HEK293 (cell line): ENCODE measurements at regions not wholly inside any gene's neighbourhood (a gene's known extent, or its start where the extent isn't known, plus 50 kb on each side); places are given as distances from the start of the nearest gene placed in this dataset.

ENCODE experiments used
- CTCF ChIA-PET: fragments of 350-600 bp; formaldehyde crosslinking; extraction: SDS; loops from one replicate; lab custom pipeline; 2021; ENCODE audit warnings: antibody characterized with exemption; lab: Yijun Ruan, JAX
- POLR2A ChIA-PET: fragments of 300-600 bp; formaldehyde crosslinking; extraction: SDS; loops from one replicate; lab custom pipeline; 2020; ENCODE audit warnings: antibody characterized with exemption, inconsistent platforms; lab: Yijun Ruan, JAX
- H3K27ac ChIP-seq: fragments of 200-500 bp; sonication (Bioruptor generic); 2 replicates; pipeline ENCODE4 v1.5.1; 2014; ENCODE audit warnings: low read depth, low read length, control low read depth, inconsistent platforms; ENCODE audit errors: extremely low read depth
- H3K36me3 ChIP-seq, 2 experiments: fragments of 200-500 bp in 1 of 2; sonication (Bioruptor generic) in 1 of 2; 1 replicate in 1 of 2; 2 replicates in 1 of 2; pipeline ENCODE4 v1.5.1; 2014 to 2017; ENCODE audit warnings: inconsistent platforms in 2 of 2, low read length in 2 of 2; ENCODE audit not compliant: control insufficient read depth in 2 of 2, insufficient read depth in 1 of 2
- H3K4me1 ChIP-seq: fragments of 200-500 bp; sonication (Bioruptor generic); 2 replicates; pipeline ENCODE4 v1.5.1; 2014; ENCODE audit warnings: mild to moderate bottlenecking, low read length, inconsistent platforms; ENCODE audit not compliant: control insufficient read depth, insufficient read depth
- H3K4me3 ChIP-seq: 2 replicates; pipeline ENCODE4 v1.5.1; 2011; ENCODE audit warnings: low read depth, mild to moderate bottlenecking, control low read depth, low read length, moderate library complexity
- H3K9me3 ChIP-seq: fragments of 200-500 bp; sonication (Bioruptor generic); 2 replicates; pipeline ENCODE4 v1.5.1; 2014; ENCODE audit warnings: low read depth, low read length, inconsistent platforms; ENCODE audit not compliant: control insufficient read depth, insufficient read depth
- IKZF3 ChIP-seq: fragments of 450-650 bp; IDR thresholded peaks from 2 replicates; pipeline ENCODE4 v1.5.0; 2018; ENCODE audit warnings: missing biosample characterization, mild to moderate bottlenecking, missing genetic modification characterization, moderate library complexity
- KLF8 ChIP-seq: fragments of 450-650 bp; formaldehyde crosslinking; IDR thresholded peaks from 2 replicates; pipeline ENCODE4 v1.5.1; 2016; ENCODE audit warnings: missing biosample characterization, missing genetic modification characterization
- PRDM1 ChIP-seq: fragments of 450-650 bp; formaldehyde crosslinking; IDR thresholded peaks from 2 replicates; pipeline ENCODE4; 2016; ENCODE audit warnings: missing biosample characterization, missing genetic modification characterization
- PRDM4 ChIP-seq: fragments of 450-650 bp; formaldehyde crosslinking; IDR thresholded peaks from 2 replicates; pipeline ENCODE4 v1.5.1; 2017; ENCODE audit warnings: missing biosample characterization, missing genetic modification characterization
- REST ChIP-seq: fragments of 450-650 bp; formaldehyde crosslinking; IDR thresholded peaks from 2 replicates; pipeline ENCODE4 v1.5.1; 2016; ENCODE audit warnings: missing biosample characterization, missing genetic modification characterization
- SCRT2 ChIP-seq: fragments of 450-650 bp; formaldehyde crosslinking; IDR thresholded peaks from 2 replicates; pipeline ENCODE4 v1.5.1; 2016; ENCODE audit warnings: missing biosample characterization, missing genetic modification characterization
- SP7 ChIP-seq: fragments of 450-650 bp; formaldehyde crosslinking; IDR thresholded peaks from 2 replicates; pipeline ENCODE4 v1.5.1; 2016; ENCODE audit warnings: missing biosample characterization, missing genetic modification characterization
- ZBTB21 ChIP-seq: fragments of 450-650 bp; formaldehyde crosslinking; IDR thresholded peaks from 2 replicates; pipeline ENCODE4 v1.5.1; 2017; ENCODE audit warnings: missing biosample characterization, missing genetic modification characterization
- ZEB2 ChIP-seq: fragments of 450-650 bp; formaldehyde crosslinking; IDR thresholded peaks from 2 replicates; pipeline ENCODE4 v1.5.1; 2016; ENCODE audit warnings: missing biosample characterization, missing genetic modification characterization
- ZNF133 ChIP-seq: fragments of 450-650 bp; formaldehyde crosslinking; IDR thresholded peaks from 2 replicates; pipeline ENCODE4 v1.5.1; 2016; ENCODE audit warnings: missing biosample characterization, missing genetic modification characterization
- ZNF214 ChIP-seq: fragments of 450-650 bp; formaldehyde crosslinking; IDR thresholded peaks from 2 replicates; pipeline ENCODE4 v1.5.1; 2017; ENCODE audit warnings: missing biosample characterization, mild to moderate bottlenecking, missing genetic modification characterization, borderline replicate concordance
- ZNF221 ChIP-seq: fragments of 450-650 bp; formaldehyde crosslinking; IDR thresholded peaks from 2 replicates; pipeline ENCODE4 v1.5.1; 2017; ENCODE audit warnings: missing biosample characterization, missing genetic modification characterization, borderline replicate concordance
- ZNF302 ChIP-seq: fragments of 450-650 bp; formaldehyde crosslinking; IDR thresholded peaks from 2 replicates; pipeline ENCODE4 v1.5.1; 2016; ENCODE audit warnings: missing biosample characterization, missing genetic modification characterization, low read depth
- ZNF335 ChIP-seq: fragments of 450-650 bp; formaldehyde crosslinking; conservative IDR thresholded peaks from 2 replicates; pipeline ENCODE4 v1.5.1; 2016; ENCODE audit warnings: missing biosample characterization, missing genetic modification characterization
- ZNF391 ChIP-seq: fragments of 450-650 bp; formaldehyde crosslinking; IDR thresholded peaks from 2 replicates; pipeline ENCODE4 v1.5.1; 2016; ENCODE audit warnings: low read depth, missing biosample characterization, missing genetic modification characterization, borderline replicate concordance
- ZNF394 ChIP-seq: fragments of 450-650 bp; formaldehyde crosslinking; IDR thresholded peaks from 2 replicates; pipeline ENCODE4 v1.5.1; 2016; ENCODE audit warnings: missing biosample characterization, missing genetic modification characterization, mild to moderate bottlenecking, moderate library complexity, borderline replicate concordance
- ZNF510 ChIP-seq: fragments of 450-650 bp; formaldehyde crosslinking; IDR thresholded peaks from 2 replicates; pipeline ENCODE4 v1.5.1; 2018; ENCODE audit warnings: mild to moderate bottlenecking, missing genetic modification characterization, missing biosample characterization; ENCODE audit not compliant: insufficient replicate concordance
- ZNF530 ChIP-seq: fragments of 450-650 bp; formaldehyde crosslinking; IDR thresholded peaks from 2 replicates; pipeline ENCODE4 v1.5.1; 2016; ENCODE audit warnings: low read depth, missing biosample characterization, missing genetic modification characterization
- ZNF544 ChIP-seq: fragments of 450-650 bp; formaldehyde crosslinking; IDR thresholded peaks from 2 replicates; pipeline ENCODE4 v1.5.0; 2017; ENCODE audit warnings: missing biosample characterization, missing genetic modification characterization
- ZNF558 ChIP-seq: fragments of 450-650 bp; formaldehyde crosslinking; IDR thresholded peaks from 2 replicates; pipeline ENCODE4 v1.5.1; 2016; ENCODE audit warnings: missing biosample characterization, missing genetic modification characterization
- ZNF580 ChIP-seq: fragments of 450-650 bp; formaldehyde crosslinking; IDR thresholded peaks from 2 replicates; pipeline ENCODE4 v1.5.1; 2016; ENCODE audit warnings: missing biosample characterization, missing genetic modification characterization
- ZNF658 ChIP-seq: fragments of 450-650 bp; formaldehyde crosslinking; IDR thresholded peaks from 2 replicates; pipeline ENCODE4; 2016; ENCODE audit warnings: missing biosample characterization, missing genetic modification characterization
- ZNF660 ChIP-seq: fragments of 450-650 bp; IDR thresholded peaks from 2 replicates; pipeline ENCODE4 v1.5.1; 2018; ENCODE audit warnings: missing biosample characterization, mild to moderate bottlenecking, missing genetic modification characterization
- ZNF664 ChIP-seq: fragments of 450-650 bp; formaldehyde crosslinking; IDR thresholded peaks from 2 replicates; pipeline ENCODE4 v1.5.1; 2016; ENCODE audit warnings: missing biosample characterization, missing genetic modification characterization
- ZNF692 ChIP-seq: fragments of 450-650 bp; formaldehyde crosslinking; IDR thresholded peaks from 2 replicates; pipeline ENCODE4 v1.5.1; 2016; ENCODE audit warnings: missing biosample characterization, missing genetic modification characterization
- ZSCAN16 ChIP-seq: fragments of 450-650 bp; formaldehyde crosslinking; IDR thresholded peaks from 2 replicates; pipeline ENCODE4 v1.5.1; 2016; ENCODE audit warnings: missing biosample characterization, missing genetic modification characterization
- ZSCAN18 ChIP-seq: fragments of 450-650 bp; formaldehyde crosslinking; IDR thresholded peaks from 2 replicates; pipeline ENCODE4 v1.5.1; 2016; ENCODE audit warnings: missing biosample characterization, missing genetic modification characterization
- ZSCAN23 ChIP-seq: fragments of 450-650 bp; formaldehyde crosslinking; IDR thresholded peaks from 2 replicates; pipeline ENCODE4 v1.5.1; 2016; ENCODE audit warnings: missing biosample characterization, missing genetic modification characterization

- 0 out of 2 replicates have a peak, but pooled peaks have one; percentile 47 for TF ChIP-seq ZNF692 (tag by site-specific recombination)
- no peak for TF ChIP-seq ZNF221 (tag by site-specific recombination)
- TF ChIP-seq PRDM1 (tag by site-specific recombination), result peak; percentile 84; the same call in 1 of the 2 replicates
- no peak for TF ChIP-seq ZNF530 (tag by site-specific recombination)
- TF ChIP-seq ZNF660 (tag by site-specific recombination), result peak; percentile 72; the same call in 1 of the 2 replicates
- TF ChIP-seq ZNF302 (tag by site-specific recombination), result no peak
- no peak for TF ChIP-seq ZSCAN16
- TF ChIP-seq ZNF133 (tag by site-specific recombination), result no peak
- no peak for TF ChIP-seq ZNF214 (tag by site-specific recombination)
- no peak for TF ChIP-seq ZNF658 (tag by site-specific recombination)
- TF ChIP-seq ZNF391 (tag by site-specific recombination), result no peak
- no peak for TF ChIP-seq ZNF580 (tag by site-specific recombination)
- TF ChIP-seq ZBTB21, result peak; percentile 80
- no peak for TF ChIP-seq ZSCAN23
- peak; percentile 91 for TF ChIP-seq SP7
- TF ChIP-seq ZNF394 (tag by site-specific recombination), result no peak; the same call in 1 of the 2 replicates
- TF ChIP-seq ZNF558, result 0 out of 2 replicates have a peak, but pooled peaks have one; percentile 30
- no peak for TF ChIP-seq ZNF544 (tag by site-specific recombination)
- TF ChIP-seq ZNF335 (tag by site-specific recombination), result peak; percentile 36; the same call in 1 of the 2 replicates
- 0 out of 2 replicates have a peak, but pooled peaks have one; percentile 60 for TF ChIP-seq SCRT2 (tag by site-specific recombination)
- TF ChIP-seq KLF8 (tag by site-specific recombination), result no peak
Measured at GRCh38 chr17:70405492-70406220, 236.3 kb downstream of the KCNJ2 start (continued).

- TF ChIP-seq PRDM4 (tag by site-specific recombination), result no peak
- TF ChIP-seq ZNF664 (tag by site-specific recombination), result no peak
- no peak for TF ChIP-seq IKZF3 (tag by site-specific recombination)
- TF ChIP-seq ZNF510, result no peak
- TF ChIP-seq REST (tag by site-specific recombination), result no peak
- no peak for TF ChIP-seq ZEB2 (tag by site-specific recombination)
- no peak for TF ChIP-seq ZSCAN18 (tag by site-specific recombination)
- Histone ChIP-seq H3K27ac (no peak overlapping the region), H3K4me1 (peaks cover 9% of the 10 kb centered on the region; the same call in 1 of the 2 replicates), H3K4me3 (no peak overlapping the region), H3K36me3 (no peaks in the 10 kb centered on the region), H3K9me3 (no peaks in the 10 kb centered on the region)
- ChIA-PET CTCF (interaction anchor here (0.8 kb wide), 1 partner anchor 798 kb away, joined by 5 read pairs; no protein-coding TSS in a partner anchor), POLR2A (no interaction called here)
Measured at GRCh38 chr17:70407506-70407905, 238.2 kb downstream of the KCNJ2 start.
